ENCODE measurements at regions not wholly inside any gene's neighbourhood (a gene's known extent, or its start where the extent isn't known, plus 50 kb on each side); places are given as distances from the start of the nearest gene placed in this dataset.

DNA sequence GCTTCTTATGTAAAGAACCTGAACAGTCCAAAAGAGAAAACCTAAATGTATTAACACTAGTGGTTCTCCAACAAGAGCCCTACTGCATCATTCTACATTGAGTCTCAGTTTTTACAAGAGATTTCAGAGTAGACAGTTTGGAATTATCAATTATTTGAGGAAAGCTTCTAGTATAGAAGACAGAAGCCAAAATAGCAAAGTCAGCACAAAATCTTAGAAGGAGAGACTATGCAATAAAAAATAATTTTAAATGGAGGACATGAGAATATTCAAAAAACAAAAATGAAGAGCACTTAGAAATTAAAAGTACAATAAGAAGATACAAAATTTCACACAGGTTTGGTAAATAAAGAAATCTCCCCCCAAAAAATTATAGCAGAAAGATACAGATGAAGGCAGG is 406.3 kb upstream of the USP15 start:
- Histone ChIP-seq H3K36me3 (no peaks in the 10 kb centered on the region), H3K4me1 (ENCODE audit: low read depth) (no peaks in the 10 kb centered on the region), H3K9me3 (ENCODE audit: low read depth) (no peaks in the 10 kb centered on the region), H3K27ac (no peak overlapping the region), H3K4me3 (no peak overlapping the region), H3K27me3 (no peaks in the 10 kb centered on the region)
- no peak for DNase-seq (ENCODE audit: low read depth in 1 of 2, low spot score in 1 of 2)
- TF ChIP-seq, protein P1, sequence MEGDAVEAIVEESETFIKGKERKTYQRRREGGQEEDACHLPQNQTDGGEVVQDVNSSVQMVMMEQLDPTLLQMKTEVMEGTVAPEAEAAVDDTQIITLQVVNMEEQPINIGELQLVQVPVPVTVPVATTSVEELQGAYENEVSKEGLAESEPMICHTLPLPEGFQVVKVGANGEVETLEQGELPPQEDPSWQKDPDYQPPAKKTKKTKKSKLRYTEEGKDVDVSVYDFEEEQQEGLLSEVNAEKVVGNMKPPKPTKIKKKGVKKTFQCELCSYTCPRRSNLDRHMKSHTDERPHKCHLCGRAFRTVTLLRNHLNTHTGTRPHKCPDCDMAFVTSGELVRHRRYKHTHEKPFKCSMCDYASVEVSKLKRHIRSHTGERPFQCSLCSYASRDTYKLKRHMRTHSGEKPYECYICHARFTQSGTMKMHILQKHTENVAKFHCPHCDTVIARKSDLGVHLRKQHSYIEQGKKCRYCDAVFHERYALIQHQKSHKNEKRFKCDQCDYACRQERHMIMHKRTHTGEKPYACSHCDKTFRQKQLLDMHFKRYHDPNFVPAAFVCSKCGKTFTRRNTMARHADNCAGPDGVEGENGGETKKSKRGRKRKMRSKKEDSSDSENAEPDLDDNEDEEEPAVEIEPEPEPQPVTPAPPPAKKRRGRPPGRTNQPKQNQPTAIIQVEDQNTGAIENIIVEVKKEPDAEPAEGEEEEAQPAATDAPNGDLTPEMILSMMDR (IDR thresholded peaks at IDR 0.05; ENCODE audit: low read depth, low read length), result no peak

DNA sequence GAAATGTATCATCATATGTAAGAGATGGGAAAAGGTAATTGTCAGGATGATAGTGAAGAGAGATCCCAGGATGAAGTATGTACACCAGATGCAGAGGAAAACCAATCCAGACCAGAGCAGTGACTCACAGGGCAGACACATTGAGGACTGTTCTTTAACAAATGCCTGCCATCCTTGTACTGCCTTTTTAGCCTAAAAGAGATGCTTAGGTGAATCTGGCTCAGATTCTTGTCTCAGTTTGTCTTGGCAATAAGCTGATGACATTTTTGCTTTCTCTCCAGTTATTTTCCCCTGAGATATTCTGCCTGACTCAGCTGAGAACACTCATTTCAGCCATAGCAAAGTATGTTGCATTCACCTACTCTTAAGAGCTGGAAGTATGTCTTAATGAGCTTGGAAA is 405.3 kb upstream of the USP15 start:
- TF ChIP-seq, protein P1 (IDR thresholded peaks at IDR 0.05; ENCODE audit: low read depth, low read length), result no peak
- Histone ChIP-seq H3K27ac (no peak overlapping the region), H3K4me1 (ENCODE audit: low read depth) (no peaks in the 10 kb centered on the region), H3K9me3 (ENCODE audit: low read depth) (no peaks in the 10 kb centered on the region), H3K27me3 (no peaks in the 10 kb centered on the region), H3K4me3 (no peak overlapping the region), H3K36me3 (no peaks in the 10 kb centered on the region)
- no peak for DNase-seq (ENCODE audit: low read depth in 1 of 2, low spot score in 1 of 2)

DNA sequence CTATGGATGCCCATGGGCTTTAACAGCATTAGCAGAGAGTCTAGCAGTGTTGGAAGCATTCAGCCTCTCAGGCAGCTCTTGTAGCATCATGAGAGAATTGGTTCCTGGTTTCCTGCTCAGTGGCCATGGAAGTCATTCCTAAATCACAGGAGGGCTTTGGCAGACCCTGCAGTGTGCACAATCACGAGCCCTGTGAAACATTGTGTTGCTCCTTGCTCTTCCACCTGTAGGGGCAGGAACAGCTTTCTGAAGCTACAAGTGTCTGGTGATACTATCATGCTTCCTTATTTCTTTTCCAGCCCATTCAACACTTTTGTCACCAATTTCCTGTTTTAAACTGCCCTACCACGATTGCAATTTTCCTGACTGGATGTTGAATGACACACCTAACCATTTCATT is 402.2 kb upstream of the USP15 start:
- Histone ChIP-seq H3K9me3 (ENCODE audit: low read depth) (no peaks in the 10 kb centered on the region), H3K27me3 (no peaks in the 10 kb centered on the region), H3K4me3 (no peak overlapping the region), H3K27ac (no peak overlapping the region), H3K4me1 (ENCODE audit: low read depth) (no peaks in the 10 kb centered on the region), H3K36me3 (no peaks in the 10 kb centered on the region)
- DNase-seq (ENCODE audit: low read depth in 1 of 2, low spot score in 1 of 2), result no peak
- TF ChIP-seq, protein P1 (IDR thresholded peaks at IDR 0.05; ENCODE audit: low read depth, low read length), result no peak

DNA sequence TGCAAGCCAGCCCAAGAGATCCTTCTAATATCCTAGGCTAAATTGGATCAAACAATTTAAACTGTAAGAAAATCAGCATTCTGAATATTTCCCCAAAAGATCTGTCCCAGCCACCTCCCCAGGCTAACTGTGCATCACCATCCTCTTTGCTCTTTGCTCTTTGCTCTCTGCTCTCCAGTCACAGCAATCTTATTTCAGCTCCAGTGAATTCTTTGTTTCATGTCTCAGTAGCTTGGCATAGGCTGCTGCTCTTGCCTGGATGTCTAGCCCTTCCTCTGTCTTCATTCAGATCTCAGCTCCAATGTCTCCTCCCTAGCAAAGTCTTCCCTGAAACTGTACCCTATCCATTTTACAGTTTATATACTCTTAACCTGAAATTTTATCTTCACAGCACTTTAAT is 399.8 kb upstream of the USP15 start:
- no peaks in the 10 kb centered on the region for H3K4me1 ChIP-seq (ENCODE audit: low read depth)
- H3K27me3 ChIP-seq, result no peaks in the 10 kb centered on the region
- no peak overlapping the region for H3K27ac ChIP-seq
- H3K36me3 ChIP-seq, result no peaks in the 10 kb centered on the region
- no peak overlapping the region for H3K4me3 ChIP-seq
- DNase-seq (ENCODE audit: low read depth in 1 of 2, low spot score in 1 of 2), result peak in 1 of 2 donors; percentile 7
- H3K9me3 ChIP-seq (ENCODE audit: low read depth), result no peaks in the 10 kb centered on the region
- TF ChIP-seq, protein P1 (IDR thresholded peaks at IDR 0.05; ENCODE audit: low read depth, low read length), result no peak

DNA sequence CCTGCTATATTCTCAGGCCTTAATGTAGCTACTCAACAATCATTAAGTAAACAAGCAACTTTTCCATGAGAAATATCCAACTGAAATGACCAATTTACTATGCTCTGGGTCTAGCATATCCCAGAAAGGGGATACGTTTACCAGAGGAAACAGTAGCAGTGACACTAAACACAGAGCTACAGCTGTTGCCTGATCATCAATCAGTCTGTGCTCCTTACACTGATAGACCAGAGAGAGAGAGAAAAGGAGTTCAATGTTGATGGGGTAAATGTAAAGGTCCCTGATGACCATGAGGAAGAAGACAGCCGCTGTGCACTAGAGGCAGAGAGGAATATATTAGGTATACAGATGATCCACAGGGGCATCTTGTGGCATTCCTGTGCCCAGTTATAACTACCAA is 397.2 kb upstream of the USP15 start:
- no peaks in the 10 kb centered on the region for H3K9me3 ChIP-seq (ENCODE audit: low read depth)
- H3K4me1 ChIP-seq (ENCODE audit: low read depth), result no peaks in the 10 kb centered on the region
- no peak overlapping the region for H3K27ac ChIP-seq
- H3K36me3 ChIP-seq, result no peaks in the 10 kb centered on the region
- no peak overlapping the region for H3K4me3 ChIP-seq
- no peaks in the 10 kb centered on the region for H3K27me3 ChIP-seq
- no peak for DNase-seq (ENCODE audit: low read depth in 1 of 2, low spot score in 1 of 2)
- TF ChIP-seq, protein P1 (IDR thresholded peaks at IDR 0.05; ENCODE audit: low read depth, low read length), result no peak

DNA sequence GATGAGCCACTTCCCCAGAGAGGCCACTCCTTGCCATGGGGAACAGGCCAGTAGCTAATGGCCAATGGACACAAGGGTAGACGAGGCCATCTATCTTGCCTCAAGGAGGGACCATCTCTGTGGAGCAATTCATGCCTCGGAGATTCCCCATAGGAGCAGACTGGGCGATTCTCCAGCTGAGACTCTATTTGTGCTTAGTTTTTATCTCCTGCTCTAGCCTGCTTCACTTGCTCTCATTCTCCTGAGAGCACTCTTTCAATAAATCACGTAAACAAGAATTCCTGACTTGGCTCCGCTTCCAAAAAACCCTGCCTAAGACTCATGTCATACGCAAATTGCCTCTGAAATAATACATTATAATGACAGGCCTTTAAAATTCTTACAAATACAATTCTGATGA is 396.4 kb upstream of the USP15 start:
- H3K4me1 ChIP-seq (ENCODE audit: low read depth), result no peaks in the 10 kb centered on the region
- no peaks in the 10 kb centered on the region for H3K9me3 ChIP-seq (ENCODE audit: low read depth)
- H3K27ac ChIP-seq, result no peak overlapping the region
- H3K27me3 ChIP-seq, result no peaks in the 10 kb centered on the region
- no peaks in the 10 kb centered on the region for H3K36me3 ChIP-seq
- no peak overlapping the region for H3K4me3 ChIP-seq
- no peak for DNase-seq (ENCODE audit: low read depth in 1 of 2, low spot score in 1 of 2)
- TF ChIP-seq, protein P1 (IDR thresholded peaks at IDR 0.05; ENCODE audit: low read depth, low read length), result no peak
